ENCODE measurements at regions not wholly inside any gene's neighbourhood (a gene's known extent, or its start where the extent isn't known, plus 50 kb on each side); places are given as distances from the start of the nearest gene placed in this dataset.

DNA sequence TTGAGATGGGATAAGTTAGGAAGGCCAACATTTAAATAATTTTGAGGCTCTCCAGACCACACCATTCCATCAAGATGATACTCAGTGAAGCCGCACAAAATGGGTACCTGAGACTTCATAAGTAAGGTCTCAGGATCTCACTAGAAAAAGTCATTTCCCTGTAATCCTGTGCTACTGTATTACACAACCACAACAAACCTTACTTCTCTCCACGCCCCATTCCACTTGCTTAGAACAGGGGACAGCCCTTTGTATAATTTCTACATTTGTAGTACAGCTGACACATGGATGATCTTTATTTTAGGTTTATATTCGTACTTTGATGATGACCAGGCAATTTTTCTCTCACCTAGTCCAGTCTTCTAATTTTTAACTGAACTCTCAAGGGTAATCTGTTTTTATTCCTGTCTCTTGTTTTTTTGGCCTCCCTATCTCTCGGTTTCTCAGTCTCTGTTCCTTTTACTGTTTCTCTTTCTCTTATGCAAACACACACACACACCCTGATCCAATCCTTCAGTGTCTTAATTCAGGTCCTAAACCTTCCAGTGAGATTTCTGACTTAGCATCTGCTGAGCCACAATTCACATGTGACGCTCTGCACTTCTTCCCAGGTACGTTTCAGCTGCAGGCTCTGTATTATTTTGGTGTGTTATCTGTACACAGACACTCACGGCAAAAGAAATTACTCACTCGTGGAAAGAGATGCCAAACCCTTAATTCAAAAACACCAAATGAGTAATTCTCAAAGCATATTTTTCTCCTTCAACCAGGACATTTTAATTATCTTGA, 223.2 kb upstream of the THBS1 start:
- ChIA-PET CTCF (no interaction called here), POLR2A (no interaction called here)
- TF ChIP-seq MYC (IDR thresholded peaks at IDR 0.05; ENCODE audit: borderline replicate concordance, low read length) (no peak), JUNB (IDR thresholded peaks at IDR 0.05) (no peak), GATA3 (IDR thresholded peaks at IDR 0.05; ENCODE audit: borderline replicate concordance) (no peak)
- Histone ChIP-seq H3K9me3 (no peaks in the 10 kb centered on the region), H3K4me2 (no peak overlapping the region), H3K27ac (peak overlapping the region in 1 of 2 experiments; percentile 36; a peak in 2 of 6 replicates), H3K4me1 (peaks cover 18% of the 10 kb centered on the region), H3K4me3 (no peak overlapping the region)
- WGBS (ENCODE audit: missing lambda C conversion rate): 77% methylated on average over 8 of the region's 8 CpGs
- no peak for DNase-seq (ENCODE audit: low read depth in 1 of 2, low spot score in 1 of 2)
- FAIRE-seq: no peak
- ATAC-seq: no peak

DNA sequence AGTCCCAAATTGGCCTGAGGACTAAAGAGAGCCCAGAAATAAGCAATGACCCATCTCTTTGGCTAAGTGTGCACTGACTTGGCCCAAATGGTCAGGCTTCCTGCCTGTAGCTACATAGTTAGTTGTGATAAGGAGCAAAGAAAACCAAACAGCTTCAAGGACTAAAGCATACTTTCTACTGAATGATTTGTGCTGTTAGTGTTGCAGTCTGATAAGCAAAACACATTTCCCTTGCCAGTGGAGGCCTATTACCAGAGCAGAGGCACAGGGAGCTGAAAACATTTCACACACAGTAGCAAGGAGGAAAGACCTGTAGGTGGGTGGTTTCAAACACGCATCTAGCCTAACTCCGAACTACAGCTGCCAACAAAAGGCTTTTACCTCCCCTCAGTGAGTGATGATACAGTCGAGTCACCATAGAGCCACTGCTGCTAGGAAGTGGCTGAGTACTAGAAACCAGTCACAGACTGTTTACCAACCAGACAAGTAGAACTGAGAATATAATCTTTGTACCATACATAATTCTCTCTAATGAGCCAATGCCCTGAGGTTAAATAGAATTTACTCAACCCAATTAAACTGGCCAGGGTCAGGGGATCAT, 222.3 kb upstream of the THBS1 start:
- H3K4me3 ChIP-seq: no peak overlapping the region
- 86% methylated on average over 3 of the region's 3 CpGs for WGBS (ENCODE audit: missing lambda C conversion rate)
- no peaks in the 10 kb centered on the region for H3K9me3 ChIP-seq
- no peak overlapping the region for H3K4me2 ChIP-seq
- ChIA-PET POLR2A (no interaction called here), CTCF (no interaction called here)
- DNase-seq (ENCODE audit: low read depth in 1 of 2, low spot score in 1 of 2): no peak
- peak overlapping the region; percentile 35; a peak in 2 of 6 replicates for H3K27ac ChIP-seq
- peaks cover 23% of the 10 kb centered on the region for H3K4me1 ChIP-seq
- no peak for ATAC-seq
- TF ChIP-seq, protein P1, sequence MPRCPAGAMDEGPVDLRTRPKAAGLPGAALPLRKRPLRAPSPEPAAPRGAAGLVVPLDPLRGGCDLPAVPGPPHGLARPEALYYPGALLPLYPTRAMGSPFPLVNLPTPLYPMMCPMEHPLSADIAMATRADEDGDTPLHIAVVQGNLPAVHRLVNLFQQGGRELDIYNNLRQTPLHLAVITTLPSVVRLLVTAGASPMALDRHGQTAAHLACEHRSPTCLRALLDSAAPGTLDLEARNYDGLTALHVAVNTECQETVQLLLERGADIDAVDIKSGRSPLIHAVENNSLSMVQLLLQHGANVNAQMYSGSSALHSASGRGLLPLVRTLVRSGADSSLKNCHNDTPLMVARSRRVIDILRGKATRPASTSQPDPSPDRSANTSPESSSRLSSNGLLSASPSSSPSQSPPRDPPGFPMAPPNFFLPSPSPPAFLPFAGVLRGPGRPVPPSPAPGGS (IDR thresholded peaks at IDR 0.05): no peak
- TF ChIP-seq JUNB (IDR thresholded peaks at IDR 0.05) (no peak), MAFK (IDR thresholded peaks at IDR 0.05; ENCODE audit: partially characterized antibody) (no peak), NFE2L2 (conservative IDR thresholded peaks at IDR 0.05; ENCODE audit: low read length) (no peak), ZNF302 (CRISPR knock-in tag; IDR thresholded peaks at IDR 0.05) (no peak), NR3C1 (IDR thresholded peaks at IDR 0.05) (no peak), TP53 (CRISPR knock-in tag; IDR thresholded peaks at IDR 0.05) (no peak), POLR2AphosphoS2 (conservative IDR thresholded peaks at IDR 0.05; ENCODE audit: low read length) (no peak), ZFP36 (IDR thresholded peaks at IDR 0.05; ENCODE audit: borderline replicate concordance, partially characterized antibody) (no peak), EHMT2 (IDR thresholded peaks at IDR 0.05; ENCODE audit: low read depth) (no peak), CHD4 (IDR thresholded peaks at IDR 0.05; ENCODE audit: borderline replicate concordance) (no peak), JUN (IDR thresholded peaks at IDR 0.05) (no peak), TFCP2L1 (CRISPR knock-in tag; IDR thresholded peaks at IDR 0.05) (no peak), RFX5 (IDR thresholded peaks at IDR 0.05) (no peak), HEYL (CRISPR knock-in tag; IDR thresholded peaks at IDR 0.05) (no peak), HDAC2 (IDR thresholded peaks at IDR 0.05) (no peak)
- TF ChIP-seq, protein P2, sequence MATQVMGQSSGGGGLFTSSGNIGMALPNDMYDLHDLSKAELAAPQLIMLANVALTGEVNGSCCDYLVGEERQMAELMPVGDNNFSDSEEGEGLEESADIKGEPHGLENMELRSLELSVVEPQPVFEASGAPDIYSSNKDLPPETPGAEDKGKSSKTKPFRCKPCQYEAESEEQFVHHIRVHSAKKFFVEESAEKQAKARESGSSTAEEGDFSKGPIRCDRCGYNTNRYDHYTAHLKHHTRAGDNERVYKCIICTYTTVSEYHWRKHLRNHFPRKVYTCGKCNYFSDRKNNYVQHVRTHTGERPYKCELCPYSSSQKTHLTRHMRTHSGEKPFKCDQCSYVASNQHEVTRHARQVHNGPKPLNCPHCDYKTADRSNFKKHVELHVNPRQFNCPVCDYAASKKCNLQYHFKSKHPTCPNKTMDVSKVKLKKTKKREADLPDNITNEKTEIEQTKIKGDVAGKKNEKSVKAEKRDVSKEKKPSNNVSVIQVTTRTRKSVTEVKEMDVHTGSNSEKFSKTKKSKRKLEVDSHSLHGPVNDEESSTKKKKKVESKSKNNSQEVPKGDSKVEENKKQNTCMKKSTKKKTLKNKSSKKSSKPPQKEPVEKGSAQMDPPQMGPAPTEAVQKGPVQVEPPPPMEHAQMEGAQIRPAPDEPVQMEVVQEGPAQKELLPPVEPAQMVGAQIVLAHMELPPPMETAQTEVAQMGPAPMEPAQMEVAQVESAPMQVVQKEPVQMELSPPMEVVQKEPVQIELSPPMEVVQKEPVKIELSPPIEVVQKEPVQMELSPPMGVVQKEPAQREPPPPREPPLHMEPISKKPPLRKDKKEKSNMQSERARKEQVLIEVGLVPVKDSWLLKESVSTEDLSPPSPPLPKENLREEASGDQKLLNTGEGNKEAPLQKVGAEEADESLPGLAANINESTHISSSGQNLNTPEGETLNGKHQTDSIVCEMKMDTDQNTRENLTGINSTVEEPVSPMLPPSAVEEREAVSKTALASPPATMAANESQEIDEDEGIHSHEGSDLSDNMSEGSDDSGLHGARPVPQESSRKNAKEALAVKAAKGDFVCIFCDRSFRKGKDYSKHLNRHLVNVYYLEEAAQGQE (IDR thresholded peaks at IDR 0.05): no peak
- no peak for FAIRE-seq

DNA sequence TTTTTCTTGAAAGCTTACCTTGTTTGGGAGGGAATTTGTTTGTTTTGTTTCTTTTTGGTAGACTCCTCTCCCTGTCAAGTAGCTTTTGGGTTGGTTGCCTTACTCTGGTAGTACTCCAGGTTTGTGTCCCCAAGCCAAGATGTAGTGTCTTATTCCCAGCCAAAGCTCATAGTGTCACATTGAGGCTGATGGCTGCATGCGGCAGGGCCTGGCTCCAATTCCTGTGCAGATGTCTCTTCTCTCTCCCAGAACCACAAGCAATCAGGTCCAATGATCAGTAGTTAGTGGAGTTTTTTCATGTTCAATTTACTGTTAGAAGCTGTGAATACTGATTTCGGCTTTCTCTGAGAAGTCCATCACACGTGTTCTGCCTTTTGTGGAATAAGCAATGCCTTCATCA, 221.1 kb upstream of the THBS1 start:
- ChIA-PET CTCF (interaction anchor here (0.6 to 0.7 kb wide), 2 partner anchors 33 to 72 kb away, joined by 3 read pairs; no protein-coding TSS in a partner anchor), POLR2A (no interaction called here)
- ATAC-seq: no peak
- H3K4me1 ChIP-seq: peaks cover 35% of the 10 kb centered on the region
- H3K27ac ChIP-seq: peak overlapping the region in 1 of 2 experiments; percentile 36; a peak in 1 of 6 replicates
- no peak overlapping the region; the same call in 2 of the 3 replicates for H3K4me2 ChIP-seq
- DNase-seq (ENCODE audit: low read depth in 1 of 2, low spot score in 1 of 2): no peak
- 62% methylated on average over 3 of the region's 3 CpGs for WGBS (ENCODE audit: missing lambda C conversion rate)
- no peaks in the 10 kb centered on the region for H3K9me3 ChIP-seq
- FAIRE-seq: no peak
- H3K4me3 ChIP-seq: no peak overlapping the region
- TF ChIP-seq ZNF302 (CRISPR knock-in tag; IDR thresholded peaks at IDR 0.05) (no peak), POLR2AphosphoS2 (conservative IDR thresholded peaks at IDR 0.05; ENCODE audit: low read length) (no peak), EP300 (IDR thresholded peaks at IDR 0.05) (no peak), NPAS2 (CRISPR knock-in tag; IDR thresholded peaks at IDR 0.05; ENCODE audit: borderline replicate concordance) (no peak), ESRRA (IDR thresholded peaks at IDR 0.05; ENCODE audit: borderline replicate concordance, low read length) (no peak), RARB (CRISPR knock-in tag; IDR thresholded peaks at IDR 0.05) (no peak), FOSB (CRISPR knock-in tag; IDR thresholded peaks at IDR 0.05) (no peak), TP53 (CRISPR knock-in tag; IDR thresholded peaks at IDR 0.05) (no peak), ZSCAN20 (CRISPR knock-in tag; IDR thresholded peaks at IDR 0.05) (no peak)
- TF ChIP-seq, protein P3, sequence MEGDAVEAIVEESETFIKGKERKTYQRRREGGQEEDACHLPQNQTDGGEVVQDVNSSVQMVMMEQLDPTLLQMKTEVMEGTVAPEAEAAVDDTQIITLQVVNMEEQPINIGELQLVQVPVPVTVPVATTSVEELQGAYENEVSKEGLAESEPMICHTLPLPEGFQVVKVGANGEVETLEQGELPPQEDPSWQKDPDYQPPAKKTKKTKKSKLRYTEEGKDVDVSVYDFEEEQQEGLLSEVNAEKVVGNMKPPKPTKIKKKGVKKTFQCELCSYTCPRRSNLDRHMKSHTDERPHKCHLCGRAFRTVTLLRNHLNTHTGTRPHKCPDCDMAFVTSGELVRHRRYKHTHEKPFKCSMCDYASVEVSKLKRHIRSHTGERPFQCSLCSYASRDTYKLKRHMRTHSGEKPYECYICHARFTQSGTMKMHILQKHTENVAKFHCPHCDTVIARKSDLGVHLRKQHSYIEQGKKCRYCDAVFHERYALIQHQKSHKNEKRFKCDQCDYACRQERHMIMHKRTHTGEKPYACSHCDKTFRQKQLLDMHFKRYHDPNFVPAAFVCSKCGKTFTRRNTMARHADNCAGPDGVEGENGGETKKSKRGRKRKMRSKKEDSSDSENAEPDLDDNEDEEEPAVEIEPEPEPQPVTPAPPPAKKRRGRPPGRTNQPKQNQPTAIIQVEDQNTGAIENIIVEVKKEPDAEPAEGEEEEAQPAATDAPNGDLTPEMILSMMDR (IDR thresholded peaks at IDR 0.05): no peak
- TF ChIP-seq, protein P4, sequence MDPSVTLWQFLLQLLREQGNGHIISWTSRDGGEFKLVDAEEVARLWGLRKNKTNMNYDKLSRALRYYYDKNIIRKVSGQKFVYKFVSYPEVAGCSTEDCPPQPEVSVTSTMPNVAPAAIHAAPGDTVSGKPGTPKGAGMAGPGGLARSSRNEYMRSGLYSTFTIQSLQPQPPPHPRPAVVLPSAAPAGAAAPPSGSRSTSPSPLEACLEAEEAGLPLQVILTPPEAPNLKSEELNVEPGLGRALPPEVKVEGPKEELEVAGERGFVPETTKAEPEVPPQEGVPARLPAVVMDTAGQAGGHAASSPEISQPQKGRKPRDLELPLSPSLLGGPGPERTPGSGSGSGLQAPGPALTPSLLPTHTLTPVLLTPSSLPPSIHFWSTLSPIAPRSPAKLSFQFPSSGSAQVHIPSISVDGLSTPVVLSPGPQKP (IDR thresholded peaks at IDR 0.05; ENCODE audit: low read depth, low read length): no peak

Measured in A549 (cell line).